ENCODE measurements at regions not wholly inside any gene's neighbourhood (a gene's known extent, or its start where the extent isn't known, plus 50 kb on each side); places are given as distances from the start of the nearest gene placed in this dataset.

DNA sequence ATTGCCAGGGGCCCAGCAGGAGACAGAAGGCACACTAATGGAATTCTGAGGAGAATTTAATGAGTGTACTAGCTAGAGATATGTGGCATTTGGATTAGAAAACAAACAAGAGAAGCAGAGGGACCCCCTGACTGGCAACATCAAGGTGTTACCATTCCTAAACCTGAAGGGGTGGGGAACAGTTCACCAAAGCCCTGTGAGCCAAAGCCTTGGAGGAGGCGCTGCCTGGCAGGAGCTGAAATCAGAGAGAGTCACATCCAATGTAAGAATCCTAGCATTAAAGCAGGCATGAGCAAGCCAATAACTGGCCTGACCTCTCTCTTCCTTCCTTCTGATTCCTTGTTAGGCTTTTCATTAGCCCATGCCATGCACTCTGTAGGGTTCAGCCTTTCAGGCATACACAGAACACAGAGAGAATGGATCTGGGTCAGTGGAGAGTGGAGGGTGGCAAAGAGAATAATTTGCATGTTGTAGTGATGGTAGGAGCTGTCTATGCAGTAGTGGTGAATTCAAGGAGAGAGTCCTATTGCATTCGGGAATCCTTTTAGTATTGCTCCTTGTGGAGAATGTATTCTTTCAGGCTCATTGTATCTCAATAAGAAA lies 367.2 kb upstream of the MAN1A1 start:
- Histone ChIP-seq H3K4me3 (no peak overlapping the region), H3K36me3 (no peaks in the 10 kb centered on the region), H3K4me1 (no peaks in the 10 kb centered on the region), H3K27ac (no peak overlapping the region), H3K9me3 (no peaks in the 10 kb centered on the region), H3K27me3 (no peaks in the 10 kb centered on the region)
- 91 to 93% methylated on average over 2 of the region's 2 CpGs for WGBS, 2 donors
- intact Hi-C loops (cut with DNase I) = no loop called here
- TF ChIP-seq POLR2AphosphoS5 (IDR thresholded peaks at IDR 0.05) (no peak), EP300 (IDR thresholded peaks at IDR 0.05) (no peak), CTCF (IDR thresholded peaks at IDR 0.05) (no peak), POLR2A (IDR thresholded peaks at IDR 0.05) (no peak)
- no peak for DNase-seq

DNA sequence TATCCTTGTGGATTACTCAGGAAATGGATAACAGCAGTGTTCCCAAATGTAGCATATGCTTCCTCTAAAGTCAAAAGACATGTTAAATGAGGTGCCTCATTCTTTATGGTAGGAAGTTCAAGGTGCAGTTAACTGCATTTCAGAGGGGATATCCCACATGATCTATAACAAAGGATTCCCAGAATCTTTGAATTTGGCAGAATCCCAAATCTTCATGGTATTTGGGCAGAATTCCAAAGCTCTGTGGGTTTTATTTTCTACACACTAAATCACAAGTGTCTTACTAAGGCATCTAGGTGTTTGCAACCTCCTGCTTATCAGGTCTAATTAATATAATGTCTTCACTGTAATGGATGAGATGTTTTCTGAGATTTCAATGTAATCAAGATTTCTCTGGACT lies 364.3 kb upstream of the MAN1A1 start:
- TF ChIP-seq POLR2A (IDR thresholded peaks at IDR 0.05) (no peak), POLR2AphosphoS5 (IDR thresholded peaks at IDR 0.05) (no peak), EP300 (IDR thresholded peaks at IDR 0.05) (no peak), CTCF (IDR thresholded peaks at IDR 0.05) (no peak)
- Histone ChIP-seq H3K36me3 (no peaks in the 10 kb centered on the region), H3K27me3 (no peaks in the 10 kb centered on the region), H3K4me3 (no peak overlapping the region), H3K9me3 (no peaks in the 10 kb centered on the region), H3K27ac (no peak overlapping the region), H3K4me1 (no peaks in the 10 kb centered on the region)
- intact Hi-C loops (cut with DNase I) = no loop called here
- no peak for DNase-seq

- H3K4me3 ChIP-seq = no peak overlapping the region
- no peak for DNase-seq
- H3K27ac ChIP-seq = no peak overlapping the region
- H3K4me1 ChIP-seq = no peaks in the 10 kb centered on the region
- H3K27me3 ChIP-seq = no peaks in the 10 kb centered on the region
- no peak for TF ChIP-seq EP300 (IDR thresholded peaks at IDR 0.05)
- TF ChIP-seq POLR2A (IDR thresholded peaks at IDR 0.05) = no peak
- TF ChIP-seq POLR2AphosphoS5 (IDR thresholded peaks at IDR 0.05) = no peak
- TF ChIP-seq CTCF (IDR thresholded peaks at IDR 0.05) = no peak
- intact Hi-C loops (cut with DNase I) = no loop called here
- 81 to 86% methylated on average over 1 of the region's 1 CpG for WGBS, 2 donors
- no peaks in the 10 kb centered on the region for H3K9me3 ChIP-seq
- H3K36me3 ChIP-seq = no peaks in the 10 kb centered on the region
Measured at GRCh38 chr6:119686644-119687043, 337.1 kb upstream of the MAN1A1 start.

- no peak overlapping the region for H3K4me3 ChIP-seq
- intact Hi-C loops (cut with DNase I) = no loop called here
- H3K36me3 ChIP-seq = no peaks in the 10 kb centered on the region
- no peaks in the 10 kb centered on the region for H3K9me3 ChIP-seq
- DNase-seq = no peak
- no peaks in the 10 kb centered on the region for H3K27me3 ChIP-seq
- TF ChIP-seq EP300 (IDR thresholded peaks at IDR 0.05) (no peak), CTCF (IDR thresholded peaks at IDR 0.05) (no peak), POLR2AphosphoS5 (IDR thresholded peaks at IDR 0.05) (no peak), POLR2A (IDR thresholded peaks at IDR 0.05) (no peak)
- no peak overlapping the region for H3K27ac ChIP-seq
- H3K4me1 ChIP-seq = no peaks in the 10 kb centered on the region
Measured at GRCh38 chr6:119686240-119686639, 336.7 kb upstream of the MAN1A1 start.

DNA sequence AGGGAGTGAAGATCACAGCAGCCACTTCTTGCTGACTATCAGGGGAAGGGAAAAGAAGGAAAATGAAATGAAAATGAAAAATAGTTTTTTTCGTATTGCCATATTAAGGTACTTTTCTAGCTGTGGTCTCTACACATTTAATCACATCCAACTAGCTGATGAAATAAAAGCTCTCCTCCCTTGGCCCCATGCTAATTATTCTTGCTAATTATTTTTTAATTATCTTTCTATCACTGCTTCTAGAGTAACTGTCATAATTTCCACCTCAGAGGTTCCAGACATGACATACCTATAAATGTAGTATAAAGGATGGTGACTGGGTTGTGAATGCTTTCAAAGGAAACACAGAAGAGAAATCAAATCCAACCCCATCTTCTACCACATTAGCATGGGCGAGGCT lies 334.1 kb upstream of the MAN1A1 start:
- no peak overlapping the region for H3K27ac ChIP-seq
- no peak for DNase-seq
- 88 to 94% methylated on average over 2 of the region's 2 CpGs for WGBS, 2 donors
- H3K9me3 ChIP-seq = no peaks in the 10 kb centered on the region
- no peak overlapping the region for H3K4me3 ChIP-seq
- H3K4me1 ChIP-seq = no peaks in the 10 kb centered on the region
- intact Hi-C loops (cut with DNase I) = no loop called here
- H3K27me3 ChIP-seq = no peaks in the 10 kb centered on the region
- no peak for TF ChIP-seq EP300 (IDR thresholded peaks at IDR 0.05)
- no peak for TF ChIP-seq POLR2AphosphoS5 (IDR thresholded peaks at IDR 0.05)
- TF ChIP-seq POLR2A (IDR thresholded peaks at IDR 0.05) = no peak
- TF ChIP-seq CTCF (IDR thresholded peaks at IDR 0.05) = no peak
- no peaks in the 10 kb centered on the region for H3K36me3 ChIP-seq

Measured in sigmoid colon (tissue), 6 donors.